OCI-LY7 (cell line): ENCODE measurements at regions not wholly inside any gene's neighbourhood (a gene's known extent, or its start where the extent isn't known, plus 50 kb on each side); places are given as distances from the start of the nearest gene placed in this dataset.

Experiments
- BruUV-seq: library from RNA; stranded (reverse); fragments of 400-500 nt; replicated peaks from 2 replicates; lab custom pipeline; 2021; lab: Mats Ljungman, UMichigan
- CTCF ChIA-PET: fragments of 300-600 bp; sonication (Branson Sonifier 250); formaldehyde crosslinking; loops from one replicate; lab custom pipeline; 2022; ENCODE audit warnings: antibody characterized with exemption; ENCODE audit not compliant: unreplicated experiment; lab: Charles Lee
- POLR2A ChIA-PET: fragments of 300-600 bp; sonication (Branson Sonifier 250); formaldehyde crosslinking; loops from one replicate; lab custom pipeline; 2022; ENCODE audit warnings: antibody characterized with exemption; lab: Charles Lee
- DNase-seq: peaks from one replicate; pipeline ENCODE4 v3.0.0-alpha.2; 2015; ENCODE audit warnings: low spot score
- H2AFZ ChIP-seq: fragments of 200-600 bp; sonication (generic), shearing (Covaris generic); 2 replicates; pipeline ENCODE4 v1.6.1; 2014; ENCODE audit warnings: mild to moderate bottlenecking, antibody characterized with exemption, low read length, moderate library complexity
- H3K27ac ChIP-seq: fragments of 200-600 bp; sonication (generic); 2 replicates; pipeline ENCODE4 v1.5.1; 2014; ENCODE audit warnings: mixed run types, low read depth, mild to moderate bottlenecking, moderate library complexity, low read length, inconsistent platforms; ENCODE audit not compliant: poor library complexity, severe bottlenecking
- H3K36me3 ChIP-seq: fragments of 200-600 bp; sonication (generic); 2 replicates; pipeline ENCODE4 v1.6.1; 2014; ENCODE audit warnings: mild to moderate bottlenecking, antibody characterized with exemption, low read length, moderate library complexity, mixed read lengths; ENCODE audit not compliant: insufficient read depth
- H3K4me1 ChIP-seq: fragments of 200-600 bp; sonication (generic); 2 replicates; pipeline ENCODE4 v1.5.1; 2014; ENCODE audit warnings: mild to moderate bottlenecking, low read length; ENCODE audit not compliant: insufficient read depth, poor library complexity, severe bottlenecking
- H3K4me2 ChIP-seq: fragments of 200-600 bp; sonication (generic); 2 replicates; pipeline ENCODE4 v1.6.1; 2014; ENCODE audit warnings: mild to moderate bottlenecking, low read length
- H3K4me3 ChIP-seq: fragments of 200-600 bp; sonication (generic); 2 replicates; pipeline ENCODE4 v1.5.1; 2014; ENCODE audit warnings: mild to moderate bottlenecking, low read depth, low read length; ENCODE audit not compliant: poor library complexity, severe bottlenecking
- H3K79me2 ChIP-seq: fragments of 200-600 bp; sonication (generic); 2 replicates; pipeline ENCODE4 v1.6.1; 2016; ENCODE audit warnings: low read depth, mild to moderate bottlenecking, low read length, moderate library complexity, mixed read lengths; ENCODE audit not compliant: insufficient read depth
- H3K9me2 ChIP-seq: fragments of 200-600 bp; sonication (generic); 2 replicates; pipeline ENCODE4 v1.6.1; 2016; ENCODE audit warnings: mild to moderate bottlenecking, low read length, mixed read lengths; ENCODE audit not compliant: insufficient read depth
- H3K9me3 ChIP-seq: fragments of 200-600 bp; sonication (generic); 2 replicates; pipeline ENCODE4 v1.6.1; 2014; ENCODE audit warnings: mild to moderate bottlenecking, mixed run types, low read length, mixed read lengths
- H4K20me1 ChIP-seq: fragments of 200-600 bp; sonication (generic); 2 replicates; pipeline ENCODE4 v1.6.1; 2014; ENCODE audit warnings: mild to moderate bottlenecking, antibody characterized with exemption, low read length, moderate library complexity, mixed read lengths; ENCODE audit not compliant: insufficient read depth
- EZH2phosphoT487 ChIP-seq: fragments of 200-600 bp; sonication (generic); IDR thresholded peaks from 2 replicates; pipeline ENCODE4 v1.6.1; 2018; ENCODE audit warnings: low read depth, borderline replicate concordance, mild to moderate bottlenecking, mixed run types, antibody characterized with exemption, low read length, moderate library complexity, mixed read lengths
- intact Hi-C: fragments of 100-400 bp; cut with micrococcal nuclease; formaldehyde crosslinking; loops from one replicate; pipeline ENCODE4 v1.10.0; 2022; ENCODE audit not compliant: unreplicated experiment
- TF ChIP-seq, protein P1 (sequence below): fragments of 200-600 bp; sonication (generic); conservative IDR thresholded peaks from 2 replicates; pipeline ENCODE4 v1.5.1; 2014; ENCODE audit warnings: mild to moderate bottlenecking, antibody characterized with exemption, low read length, moderate library complexity, mixed read lengths

DNA sequence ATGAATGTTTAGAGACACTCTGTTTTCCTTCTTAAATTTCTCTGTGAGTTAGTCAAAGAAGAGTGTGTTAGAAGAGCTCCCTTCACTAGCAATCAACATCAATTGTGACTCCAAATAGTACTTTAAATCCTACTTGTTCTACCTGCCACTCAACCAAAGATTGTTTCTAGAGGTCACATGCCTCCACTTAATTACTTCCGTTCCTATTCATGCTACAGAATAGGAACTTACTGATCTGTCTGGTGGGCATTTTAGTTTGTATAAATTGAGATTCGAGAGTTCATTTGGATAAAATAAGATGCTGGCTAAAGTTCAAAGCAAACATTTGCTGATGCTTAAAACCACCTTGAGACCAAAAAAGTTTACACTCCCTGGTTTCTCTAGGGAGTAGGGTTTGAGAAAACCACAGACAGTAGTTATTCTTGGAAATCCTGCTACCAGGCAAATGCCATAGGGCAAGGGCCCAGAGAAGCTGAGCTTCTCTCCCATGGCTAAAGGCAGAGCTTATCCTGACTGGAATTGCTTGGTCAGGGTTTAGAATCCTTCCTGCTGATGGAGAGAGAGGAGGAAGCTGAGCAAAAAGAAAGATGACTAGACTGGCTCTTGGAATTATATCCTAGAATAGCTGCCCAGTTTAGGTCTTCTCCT, 389.6 kb upstream of the ATP2B1 start:
- Histone ChIP-seq H3K27ac (no peak overlapping the region), H3K9me3 (no peaks in the 10 kb centered on the region), H3K4me2 (peak overlapping the region; percentile 24), H3K4me1 (peaks cover 19% of the 10 kb centered on the region), H3K9me2 (no peaks in the 10 kb centered on the region), H4K20me1 (no peaks in the 10 kb centered on the region), H2AFZ (peak overlapping the region; percentile 52; the same call in 1 of the 2 replicates), H3K36me3 (no peaks in the 10 kb centered on the region), H3K79me2 (no peaks in the 10 kb centered on the region), H3K4me3 (no peak overlapping the region)
- TF ChIP-seq EZH2phosphoT487, result no peak
- TF ChIP-seq, protein P1, sequence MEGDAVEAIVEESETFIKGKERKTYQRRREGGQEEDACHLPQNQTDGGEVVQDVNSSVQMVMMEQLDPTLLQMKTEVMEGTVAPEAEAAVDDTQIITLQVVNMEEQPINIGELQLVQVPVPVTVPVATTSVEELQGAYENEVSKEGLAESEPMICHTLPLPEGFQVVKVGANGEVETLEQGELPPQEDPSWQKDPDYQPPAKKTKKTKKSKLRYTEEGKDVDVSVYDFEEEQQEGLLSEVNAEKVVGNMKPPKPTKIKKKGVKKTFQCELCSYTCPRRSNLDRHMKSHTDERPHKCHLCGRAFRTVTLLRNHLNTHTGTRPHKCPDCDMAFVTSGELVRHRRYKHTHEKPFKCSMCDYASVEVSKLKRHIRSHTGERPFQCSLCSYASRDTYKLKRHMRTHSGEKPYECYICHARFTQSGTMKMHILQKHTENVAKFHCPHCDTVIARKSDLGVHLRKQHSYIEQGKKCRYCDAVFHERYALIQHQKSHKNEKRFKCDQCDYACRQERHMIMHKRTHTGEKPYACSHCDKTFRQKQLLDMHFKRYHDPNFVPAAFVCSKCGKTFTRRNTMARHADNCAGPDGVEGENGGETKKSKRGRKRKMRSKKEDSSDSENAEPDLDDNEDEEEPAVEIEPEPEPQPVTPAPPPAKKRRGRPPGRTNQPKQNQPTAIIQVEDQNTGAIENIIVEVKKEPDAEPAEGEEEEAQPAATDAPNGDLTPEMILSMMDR, result no peak
- CTCF ChIA-PET, result interaction anchor here (0.5 to 1.5 kb wide), 3 partner anchors 13 to 498 kb away, joined by 3 to 4 read pairs (median 4); no protein-coding TSS in a partner anchor
- BruUV-seq, result no TSS peak
- intact Hi-C loops, result no loop called here
- POLR2A ChIA-PET, result interaction anchor here (0.6 to 1.9 kb wide), 5 partner anchors 13 to 230 kb away, joined by 3 to 9 read pairs (median 4); no protein-coding TSS in a partner anchor
- DNase-seq, result peak; percentile 24

DNA sequence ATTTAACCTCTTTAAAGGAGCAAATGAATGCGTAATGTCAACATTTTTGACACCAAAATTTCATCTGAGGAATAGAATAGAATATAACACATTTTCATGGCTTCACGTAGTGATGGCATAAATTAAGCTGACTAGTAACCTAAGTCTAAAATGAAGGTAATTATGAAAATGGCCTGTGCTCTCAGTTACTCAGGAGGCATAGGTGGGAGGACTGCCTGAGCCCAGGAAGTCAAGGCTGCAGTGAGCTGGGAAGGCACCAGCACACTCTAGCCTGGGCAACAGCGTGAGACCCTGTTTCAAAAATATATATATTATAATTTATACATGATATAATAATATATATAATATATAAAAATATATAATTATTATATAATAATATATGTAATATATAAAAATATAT, 383.2 kb upstream of the ATP2B1 start:
- no peaks in the 10 kb centered on the region for H4K20me1 ChIP-seq
- peak overlapping the region; percentile 35; the same call in 1 of the 2 replicates for H2AFZ ChIP-seq
- H3K4me3 ChIP-seq, result no peak overlapping the region
- intact Hi-C loops, result no loop called here
- no peaks in the 10 kb centered on the region for H3K9me3 ChIP-seq
- POLR2A ChIA-PET, result interaction anchor here (1.1 kb wide), 1 partner anchor 14 kb away, joined by 5 read pairs; no protein-coding TSS in a partner anchor
- no peaks in the 10 kb centered on the region for H3K79me2 ChIP-seq
- no peaks in the 10 kb centered on the region for H3K9me2 ChIP-seq
- no peak overlapping the region for H3K27ac ChIP-seq
- CTCF ChIA-PET, result no interaction called here
- H3K36me3 ChIP-seq, result no peaks in the 10 kb centered on the region
- TF ChIP-seq, protein P1, result no peak
- no peak for TF ChIP-seq EZH2phosphoT487
- BruUV-seq, result no TSS peak
- H3K4me2 ChIP-seq, result no peak overlapping the region
- no peak for DNase-seq
- peaks cover 10% of the 10 kb centered on the region for H3K4me1 ChIP-seq
